GM12878 (cell line): ENCODE measurements at regions not wholly inside any gene's neighbourhood (a gene's known extent, or its start where the extent isn't known, plus 50 kb on each side); places are given as distances from the start of the nearest gene placed in this dataset.

Experiments
- BACH1 ChIP-seq: fragments of 450-650 bp; IDR thresholded peaks from 2 replicates; pipeline ENCODE4 v1.6.1; 2017; ENCODE audit warnings: mild to moderate bottlenecking, borderline replicate concordance
- BMI1 ChIP-seq: fragments of 450-650 bp; IDR thresholded peaks from 2 replicates; pipeline ENCODE4 v1.6.1; 2016; ENCODE audit warnings: mild to moderate bottlenecking, moderate library complexity, borderline replicate concordance
- RUNX3 ChIP-seq: IDR thresholded peaks from 2 replicates; pipeline ENCODE4 v1.6.1; 2012; ENCODE audit warnings: low read length, inconsistent platforms
- SUPT20H ChIP-seq: IDR thresholded peaks from 2 replicates; pipeline ENCODE4 v1.6.1; 2011; ENCODE audit warnings: low read depth, mild to moderate bottlenecking, low read length, moderate library complexity, borderline replicate concordance; ENCODE audit not compliant: control insufficient read depth
- ZNF274 ChIP-seq: IDR thresholded peaks from one replicate; pipeline ENCODE4 v1.8.0; 2011; ENCODE audit not compliant: insufficient read length, insufficient read depth
- TF ChIP-seq, protein P1 (sequence below), 3 experiments: IDR thresholded peaks in 2 of 3; conservative IDR thresholded peaks in 1 of 3; 2 replicates each; pipeline ENCODE4 v1.5.1; 2011; ENCODE audit warnings: low read depth in 3 of 3, low read length in 3 of 3, mild to moderate bottlenecking in 3 of 3, control low read depth in 2 of 3, moderate library complexity in 2 of 3, inconsistent platforms in 1 of 3, mixed read lengths in 1 of 3; ENCODE audit not compliant: control insufficient read depth in 2 of 3, insufficient read depth in 1 of 3; ENCODE audit errors: extremely low read depth in 1 of 3
- TF ChIP-seq, protein P2 (sequence below): IDR thresholded peaks from 2 replicates; pipeline ENCODE4 v1.6.1; 2012; ENCODE audit warnings: mild to moderate bottlenecking, low read depth, low read length

DNA sequence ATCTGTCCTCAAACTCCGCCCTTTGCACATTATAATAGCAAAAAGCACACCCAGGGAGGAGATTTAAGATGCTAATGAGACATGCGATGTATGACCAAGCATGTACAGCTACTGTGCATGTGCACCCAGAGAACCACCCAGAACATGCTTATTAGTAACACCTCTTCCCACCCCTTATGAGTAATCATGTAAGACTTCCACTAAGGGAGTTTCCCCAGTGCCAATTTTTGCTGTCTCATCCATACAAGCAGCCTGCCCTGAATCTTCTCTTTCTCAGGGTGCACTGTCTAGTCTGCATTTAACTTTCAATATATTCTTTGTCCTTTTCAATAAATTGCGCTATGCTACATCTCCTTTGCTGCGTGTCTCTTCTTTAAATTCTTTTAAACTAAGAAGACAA, 830.0 kb upstream of the NOVA1 start:
- TF ChIP-seq, protein P1, sequence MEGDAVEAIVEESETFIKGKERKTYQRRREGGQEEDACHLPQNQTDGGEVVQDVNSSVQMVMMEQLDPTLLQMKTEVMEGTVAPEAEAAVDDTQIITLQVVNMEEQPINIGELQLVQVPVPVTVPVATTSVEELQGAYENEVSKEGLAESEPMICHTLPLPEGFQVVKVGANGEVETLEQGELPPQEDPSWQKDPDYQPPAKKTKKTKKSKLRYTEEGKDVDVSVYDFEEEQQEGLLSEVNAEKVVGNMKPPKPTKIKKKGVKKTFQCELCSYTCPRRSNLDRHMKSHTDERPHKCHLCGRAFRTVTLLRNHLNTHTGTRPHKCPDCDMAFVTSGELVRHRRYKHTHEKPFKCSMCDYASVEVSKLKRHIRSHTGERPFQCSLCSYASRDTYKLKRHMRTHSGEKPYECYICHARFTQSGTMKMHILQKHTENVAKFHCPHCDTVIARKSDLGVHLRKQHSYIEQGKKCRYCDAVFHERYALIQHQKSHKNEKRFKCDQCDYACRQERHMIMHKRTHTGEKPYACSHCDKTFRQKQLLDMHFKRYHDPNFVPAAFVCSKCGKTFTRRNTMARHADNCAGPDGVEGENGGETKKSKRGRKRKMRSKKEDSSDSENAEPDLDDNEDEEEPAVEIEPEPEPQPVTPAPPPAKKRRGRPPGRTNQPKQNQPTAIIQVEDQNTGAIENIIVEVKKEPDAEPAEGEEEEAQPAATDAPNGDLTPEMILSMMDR (IDR thresholded peaks at IDR 0.05 in 2 of 3, conservative IDR thresholded peaks at IDR 0.05 in 1 of 3; ENCODE audit: control insufficient read depth in 2 of 3, extremely low read depth in 1 of 3, insufficient read depth in 1 of 3, low read depth in 3 of 3, low read length in 3 of 3) = no peak
- no peak for TF ChIP-seq ZNF274
- TF ChIP-seq RUNX3 = no peak
- TF ChIP-seq BACH1 = no peak
- TF ChIP-seq, protein P2, sequence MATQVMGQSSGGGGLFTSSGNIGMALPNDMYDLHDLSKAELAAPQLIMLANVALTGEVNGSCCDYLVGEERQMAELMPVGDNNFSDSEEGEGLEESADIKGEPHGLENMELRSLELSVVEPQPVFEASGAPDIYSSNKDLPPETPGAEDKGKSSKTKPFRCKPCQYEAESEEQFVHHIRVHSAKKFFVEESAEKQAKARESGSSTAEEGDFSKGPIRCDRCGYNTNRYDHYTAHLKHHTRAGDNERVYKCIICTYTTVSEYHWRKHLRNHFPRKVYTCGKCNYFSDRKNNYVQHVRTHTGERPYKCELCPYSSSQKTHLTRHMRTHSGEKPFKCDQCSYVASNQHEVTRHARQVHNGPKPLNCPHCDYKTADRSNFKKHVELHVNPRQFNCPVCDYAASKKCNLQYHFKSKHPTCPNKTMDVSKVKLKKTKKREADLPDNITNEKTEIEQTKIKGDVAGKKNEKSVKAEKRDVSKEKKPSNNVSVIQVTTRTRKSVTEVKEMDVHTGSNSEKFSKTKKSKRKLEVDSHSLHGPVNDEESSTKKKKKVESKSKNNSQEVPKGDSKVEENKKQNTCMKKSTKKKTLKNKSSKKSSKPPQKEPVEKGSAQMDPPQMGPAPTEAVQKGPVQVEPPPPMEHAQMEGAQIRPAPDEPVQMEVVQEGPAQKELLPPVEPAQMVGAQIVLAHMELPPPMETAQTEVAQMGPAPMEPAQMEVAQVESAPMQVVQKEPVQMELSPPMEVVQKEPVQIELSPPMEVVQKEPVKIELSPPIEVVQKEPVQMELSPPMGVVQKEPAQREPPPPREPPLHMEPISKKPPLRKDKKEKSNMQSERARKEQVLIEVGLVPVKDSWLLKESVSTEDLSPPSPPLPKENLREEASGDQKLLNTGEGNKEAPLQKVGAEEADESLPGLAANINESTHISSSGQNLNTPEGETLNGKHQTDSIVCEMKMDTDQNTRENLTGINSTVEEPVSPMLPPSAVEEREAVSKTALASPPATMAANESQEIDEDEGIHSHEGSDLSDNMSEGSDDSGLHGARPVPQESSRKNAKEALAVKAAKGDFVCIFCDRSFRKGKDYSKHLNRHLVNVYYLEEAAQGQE = no peak
- TF ChIP-seq BMI1 = no peak
- no peak for TF ChIP-seq SUPT20H
